GM10266 (cell line): ENCODE measurements at regions not wholly inside any gene's neighbourhood (a gene's known extent, or its start where the extent isn't known, plus 50 kb on each side); places are given as distances from the start of the nearest gene placed in this dataset.

Experiments used
- DNase-seq: peaks from one replicate; pipeline ENCODE4 v3.0.0; 2012; ENCODE audit errors: extremely low spot score
- TF ChIP-seq, protein P1 (sequence below): IDR thresholded peaks from 2 replicates; pipeline ENCODE4 v1.5.1; 2012; ENCODE audit warnings: mild to moderate bottlenecking, low read depth; ENCODE audit not compliant: control insufficient read depth, insufficient read depth; ENCODE audit errors: missing control alignments

DNA sequence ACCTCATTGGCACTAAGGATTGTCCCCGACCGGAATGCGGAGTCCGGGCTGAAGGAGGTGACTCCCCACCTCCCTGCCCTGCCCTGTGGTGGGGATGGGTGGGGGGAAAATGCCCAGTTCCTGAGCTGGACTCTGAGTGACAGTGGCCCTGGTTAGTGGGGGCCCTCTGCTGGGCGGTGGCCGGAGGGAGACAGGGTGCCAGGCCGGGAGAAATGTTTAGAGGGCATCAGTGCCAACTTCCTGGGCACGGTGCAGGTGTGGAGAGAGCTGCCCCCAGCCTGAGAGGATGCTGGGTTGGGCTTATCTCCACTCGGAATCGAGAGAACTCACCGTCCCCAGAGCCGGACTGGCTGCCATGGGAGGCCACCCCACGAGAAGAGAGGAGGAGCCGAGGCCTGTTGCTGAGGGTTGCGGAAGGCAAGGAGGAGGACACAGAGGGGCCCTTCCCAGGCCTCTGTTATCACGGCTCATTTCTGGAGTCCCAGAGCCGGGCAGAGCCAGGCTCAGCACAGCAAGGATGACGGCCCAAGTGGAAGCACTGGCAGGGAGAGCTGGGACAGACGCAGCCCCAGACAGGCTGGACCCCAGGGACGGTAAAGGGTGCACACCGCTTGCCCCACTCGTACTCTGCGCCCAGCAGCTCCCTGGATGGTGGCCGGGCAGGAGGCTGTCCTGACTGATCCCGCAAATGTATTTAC, 156.7 kb downstream of the KIF26A start:
- TF ChIP-seq, protein P1, sequence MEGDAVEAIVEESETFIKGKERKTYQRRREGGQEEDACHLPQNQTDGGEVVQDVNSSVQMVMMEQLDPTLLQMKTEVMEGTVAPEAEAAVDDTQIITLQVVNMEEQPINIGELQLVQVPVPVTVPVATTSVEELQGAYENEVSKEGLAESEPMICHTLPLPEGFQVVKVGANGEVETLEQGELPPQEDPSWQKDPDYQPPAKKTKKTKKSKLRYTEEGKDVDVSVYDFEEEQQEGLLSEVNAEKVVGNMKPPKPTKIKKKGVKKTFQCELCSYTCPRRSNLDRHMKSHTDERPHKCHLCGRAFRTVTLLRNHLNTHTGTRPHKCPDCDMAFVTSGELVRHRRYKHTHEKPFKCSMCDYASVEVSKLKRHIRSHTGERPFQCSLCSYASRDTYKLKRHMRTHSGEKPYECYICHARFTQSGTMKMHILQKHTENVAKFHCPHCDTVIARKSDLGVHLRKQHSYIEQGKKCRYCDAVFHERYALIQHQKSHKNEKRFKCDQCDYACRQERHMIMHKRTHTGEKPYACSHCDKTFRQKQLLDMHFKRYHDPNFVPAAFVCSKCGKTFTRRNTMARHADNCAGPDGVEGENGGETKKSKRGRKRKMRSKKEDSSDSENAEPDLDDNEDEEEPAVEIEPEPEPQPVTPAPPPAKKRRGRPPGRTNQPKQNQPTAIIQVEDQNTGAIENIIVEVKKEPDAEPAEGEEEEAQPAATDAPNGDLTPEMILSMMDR = no peak
- DNase-seq = no peak

DNA sequence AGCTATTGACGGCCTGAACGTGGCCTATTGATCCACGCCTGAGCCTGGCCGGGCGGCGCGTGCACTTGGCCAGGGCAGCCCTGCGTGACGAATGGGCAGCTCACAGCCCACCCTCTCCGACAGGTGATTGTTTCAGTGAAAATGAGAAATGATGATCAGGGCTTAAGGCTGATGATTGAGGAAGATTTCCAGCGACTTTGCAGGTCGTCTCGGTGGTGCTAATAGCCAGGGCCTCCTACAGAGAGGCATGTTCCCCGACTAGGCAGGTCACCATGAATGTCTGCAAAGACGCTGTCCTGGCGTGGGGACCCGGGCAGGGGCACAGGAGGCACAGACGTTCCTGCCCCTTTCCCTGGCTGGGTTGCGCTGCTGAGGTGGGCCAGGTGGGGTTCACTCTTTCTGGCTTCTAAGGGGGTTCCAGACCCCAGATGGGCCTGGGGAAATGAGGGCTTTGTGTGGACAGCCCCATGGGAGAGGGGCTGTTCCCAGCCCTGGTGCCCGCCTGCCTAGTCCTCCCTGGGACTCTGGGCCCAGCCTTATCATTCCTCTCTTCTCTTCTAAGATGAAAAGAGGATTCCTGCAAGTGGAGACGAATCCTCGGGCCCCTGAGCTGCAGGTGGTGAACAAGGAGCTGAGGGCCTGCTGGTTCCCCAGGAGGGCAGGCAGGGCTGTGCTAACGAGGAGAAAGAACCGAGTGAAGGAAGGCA, 157.4 kb downstream of the KIF26A start:
- TF ChIP-seq, protein P1 = no peak
- DNase-seq = no peak

DNA sequence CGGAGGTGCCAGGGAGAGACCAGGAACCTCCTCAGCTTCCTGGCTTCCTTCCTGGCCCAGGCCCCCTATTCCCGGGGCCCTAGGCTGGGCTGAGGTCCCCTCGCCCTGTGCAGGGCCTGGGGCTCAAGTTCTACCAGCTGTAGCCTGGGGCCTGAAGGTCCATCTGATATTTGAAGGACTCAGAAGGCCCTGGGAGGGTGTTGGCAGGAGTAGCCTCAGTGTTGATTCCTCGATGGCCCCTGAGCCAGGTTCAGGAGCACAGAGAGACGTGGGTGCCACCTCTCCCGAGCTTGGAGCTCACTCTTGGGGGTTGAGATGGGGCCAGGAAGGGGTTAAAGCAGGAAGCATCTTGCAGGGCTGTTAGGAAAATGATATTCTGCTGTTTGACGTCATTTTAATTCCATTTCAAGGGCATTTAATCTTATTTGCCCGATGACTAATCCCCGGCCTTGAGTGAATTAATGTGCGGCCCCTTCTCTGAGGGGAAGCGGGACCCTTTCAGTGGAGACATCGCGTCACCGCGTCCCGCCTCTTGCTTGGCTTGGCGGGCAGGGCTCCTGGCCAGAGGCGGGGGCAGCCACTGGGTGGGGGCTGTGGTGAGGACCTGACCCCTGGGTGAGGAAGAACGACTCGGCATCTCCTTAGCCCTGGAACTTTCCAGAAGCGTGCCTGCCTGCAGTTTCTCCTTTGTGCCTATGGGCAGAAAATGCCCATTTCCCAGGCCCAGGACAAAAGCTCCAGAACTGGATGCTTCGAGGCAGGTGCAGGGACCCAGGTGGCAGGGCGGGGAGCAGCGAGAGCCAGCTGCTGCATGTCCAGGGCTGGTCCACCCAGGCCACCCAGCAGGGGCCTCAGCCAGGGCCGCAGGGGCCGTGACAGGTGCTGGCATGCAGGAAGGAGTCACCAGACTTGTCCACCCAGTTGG, 158.3 kb downstream of the KIF26A start:
- TF ChIP-seq, protein P1 = no peak
- DNase-seq = no peak

DNA sequence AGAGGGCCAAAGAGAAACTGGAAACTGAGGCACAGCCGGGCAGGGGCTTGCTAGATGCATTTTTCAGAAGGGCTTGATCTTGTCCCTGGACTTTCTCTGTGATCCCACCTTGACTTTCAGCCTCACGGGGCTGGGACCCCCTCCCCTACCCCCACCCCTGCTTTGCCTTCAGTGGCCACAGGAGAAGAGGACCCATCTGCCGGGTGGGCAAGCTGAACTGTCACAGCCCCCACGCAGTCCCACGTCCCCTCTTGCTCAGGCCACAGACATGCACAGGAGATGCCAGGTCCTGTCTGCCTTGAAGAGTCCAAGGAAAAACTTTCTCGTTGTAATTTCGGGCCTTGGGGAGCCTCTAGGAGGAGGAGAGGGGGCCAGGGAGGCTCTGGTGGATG, 158.9 kb downstream of the KIF26A start:
- TF ChIP-seq, protein P1 = no peak
- DNase-seq = no peak

DNA sequence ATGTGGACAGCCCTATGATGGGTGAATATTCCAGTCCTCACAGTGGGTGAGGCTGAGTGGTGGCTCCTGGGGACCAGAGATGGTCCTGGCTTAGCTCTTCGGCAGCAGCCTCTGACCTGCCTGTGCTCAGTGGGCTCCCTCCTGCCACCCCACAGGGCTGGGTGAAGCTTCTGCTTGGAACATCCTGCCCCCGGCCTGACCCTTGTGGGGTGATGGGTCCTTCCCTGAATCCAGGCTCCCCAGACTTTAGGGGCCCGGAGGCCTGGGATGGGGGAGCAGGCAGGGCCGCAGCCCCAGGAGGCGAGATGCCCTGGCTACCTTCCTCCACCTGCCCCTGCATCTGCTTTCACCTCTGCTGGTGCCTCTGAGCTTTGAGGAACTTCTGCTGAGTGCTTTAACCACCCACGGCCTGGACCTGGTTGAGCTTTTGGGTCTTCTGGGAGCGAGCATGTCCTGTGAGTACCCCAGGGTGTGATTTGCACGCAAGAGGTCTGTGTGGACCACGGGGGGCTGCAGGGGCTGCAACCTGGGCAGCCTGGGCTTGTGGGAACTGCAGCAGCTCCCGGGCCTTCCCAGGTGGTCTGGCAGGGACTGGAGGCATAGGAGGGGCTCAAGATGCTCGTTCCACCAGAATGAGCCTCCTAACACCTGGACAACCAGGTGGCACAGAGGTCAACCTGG, 159.5 kb downstream of the KIF26A start:
- TF ChIP-seq, protein P1 = no peak
- DNase-seq = no peak

DNA sequence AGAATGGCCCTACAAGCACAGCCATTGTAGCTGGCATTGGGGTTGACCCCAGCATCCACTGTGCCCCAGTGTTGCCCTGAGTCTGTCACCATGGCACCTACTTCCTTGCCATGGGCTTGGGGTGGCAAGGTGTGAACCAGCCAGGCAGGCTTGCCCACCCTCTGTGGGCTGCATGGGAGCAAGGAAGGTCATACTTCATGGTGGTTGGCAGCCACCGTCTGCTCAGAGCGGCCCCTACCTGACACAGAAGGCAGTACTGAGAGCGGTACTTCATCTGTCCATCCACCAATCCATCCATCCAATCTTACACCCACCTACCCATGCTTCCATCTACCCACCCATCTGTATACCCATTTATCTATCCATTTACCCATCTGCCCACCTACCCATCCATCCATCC, 160.1 kb downstream of the KIF26A start:
- TF ChIP-seq, protein P1 = no peak
- no peak for DNase-seq
